Fibroblast of the aortic adventitia (primary cell): ENCODE measurements at regions not wholly inside any gene's neighbourhood (a gene's known extent, or its start where the extent isn't known, plus 50 kb on each side); places are given as distances from the start of the nearest gene placed in this dataset.

Experiments used
- DNase-seq: peaks from one replicate; pipeline ENCODE4 v3.0.0-alpha.2; 2010; ENCODE audit warnings: low read depth
- H3K4me3 ChIP-seq: 2 replicates; pipeline ENCODE4 v1.5.1; 2011; ENCODE audit warnings: low read depth, mild to moderate bottlenecking, control low read depth, low read length, moderate library complexity
- TF ChIP-seq, protein P1 (sequence below): IDR thresholded peaks from 2 replicates; pipeline ENCODE4 v1.5.1; 2011; ENCODE audit warnings: mild to moderate bottlenecking, low read length, control low read depth, inconsistent platforms; ENCODE audit not compliant: insufficient read depth

- DNase-seq: no peak
- TF ChIP-seq, protein P1, sequence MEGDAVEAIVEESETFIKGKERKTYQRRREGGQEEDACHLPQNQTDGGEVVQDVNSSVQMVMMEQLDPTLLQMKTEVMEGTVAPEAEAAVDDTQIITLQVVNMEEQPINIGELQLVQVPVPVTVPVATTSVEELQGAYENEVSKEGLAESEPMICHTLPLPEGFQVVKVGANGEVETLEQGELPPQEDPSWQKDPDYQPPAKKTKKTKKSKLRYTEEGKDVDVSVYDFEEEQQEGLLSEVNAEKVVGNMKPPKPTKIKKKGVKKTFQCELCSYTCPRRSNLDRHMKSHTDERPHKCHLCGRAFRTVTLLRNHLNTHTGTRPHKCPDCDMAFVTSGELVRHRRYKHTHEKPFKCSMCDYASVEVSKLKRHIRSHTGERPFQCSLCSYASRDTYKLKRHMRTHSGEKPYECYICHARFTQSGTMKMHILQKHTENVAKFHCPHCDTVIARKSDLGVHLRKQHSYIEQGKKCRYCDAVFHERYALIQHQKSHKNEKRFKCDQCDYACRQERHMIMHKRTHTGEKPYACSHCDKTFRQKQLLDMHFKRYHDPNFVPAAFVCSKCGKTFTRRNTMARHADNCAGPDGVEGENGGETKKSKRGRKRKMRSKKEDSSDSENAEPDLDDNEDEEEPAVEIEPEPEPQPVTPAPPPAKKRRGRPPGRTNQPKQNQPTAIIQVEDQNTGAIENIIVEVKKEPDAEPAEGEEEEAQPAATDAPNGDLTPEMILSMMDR: no peak
- H3K4me3 ChIP-seq: no peak overlapping the region
These were observed 62.2 kb upstream of the TP63 start for GRCh38 chr3:189568961-189569360.

GRCh38 chr3:189569473-189569872 lies 61.7 kb upstream of the TP63 start:
- DNase-seq: no peak
- no peak overlapping the region for H3K4me3 ChIP-seq
- TF ChIP-seq, protein P1: no peak

- TF ChIP-seq, protein P1: no peak
These were observed 60.3 kb upstream of the TP63 start for GRCh38 chr3:189570916-189571315.

GRCh38 chr3:189572249-189572648 lies 58.9 kb upstream of the TP63 start:
- H3K4me3 ChIP-seq: no peak overlapping the region
- TF ChIP-seq, protein P1: no peak
- peak; percentile 54 for DNase-seq

More at GRCh38 chr3:189570916-189571315, 60.3 kb upstream of the TP63 start:
- peak; percentile 25 for DNase-seq
- no peak overlapping the region for H3K4me3 ChIP-seq

GRCh38 chr3:189573004-189573403 lies 58.2 kb upstream of the TP63 start:
- no peak overlapping the region for H3K4me3 ChIP-seq
- TF ChIP-seq, protein P1: no peak
- DNase-seq: peak; percentile 10

DNA sequence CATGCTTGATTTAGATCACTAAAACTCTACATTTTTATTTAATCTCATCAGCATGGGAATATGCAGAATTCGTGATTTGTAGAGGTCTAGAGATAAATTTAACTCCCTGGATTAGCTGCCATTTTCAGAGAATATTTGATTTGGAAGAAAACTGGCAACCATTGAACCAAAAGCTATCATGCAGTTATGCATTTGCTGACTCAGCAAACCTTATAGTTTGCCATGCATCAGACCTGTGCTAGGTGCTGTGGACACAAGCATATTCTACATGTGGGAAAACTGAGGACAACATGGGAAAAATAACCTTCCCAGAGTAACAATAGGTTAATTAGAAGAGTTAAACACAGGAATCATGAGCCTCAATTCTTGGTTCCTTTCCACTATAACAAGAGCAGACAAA lies 54.7 kb upstream of the TP63 start:
- DNase-seq: no peak
- TF ChIP-seq, protein P1: no peak
- H3K4me3 ChIP-seq: no peak overlapping the region

DNA sequence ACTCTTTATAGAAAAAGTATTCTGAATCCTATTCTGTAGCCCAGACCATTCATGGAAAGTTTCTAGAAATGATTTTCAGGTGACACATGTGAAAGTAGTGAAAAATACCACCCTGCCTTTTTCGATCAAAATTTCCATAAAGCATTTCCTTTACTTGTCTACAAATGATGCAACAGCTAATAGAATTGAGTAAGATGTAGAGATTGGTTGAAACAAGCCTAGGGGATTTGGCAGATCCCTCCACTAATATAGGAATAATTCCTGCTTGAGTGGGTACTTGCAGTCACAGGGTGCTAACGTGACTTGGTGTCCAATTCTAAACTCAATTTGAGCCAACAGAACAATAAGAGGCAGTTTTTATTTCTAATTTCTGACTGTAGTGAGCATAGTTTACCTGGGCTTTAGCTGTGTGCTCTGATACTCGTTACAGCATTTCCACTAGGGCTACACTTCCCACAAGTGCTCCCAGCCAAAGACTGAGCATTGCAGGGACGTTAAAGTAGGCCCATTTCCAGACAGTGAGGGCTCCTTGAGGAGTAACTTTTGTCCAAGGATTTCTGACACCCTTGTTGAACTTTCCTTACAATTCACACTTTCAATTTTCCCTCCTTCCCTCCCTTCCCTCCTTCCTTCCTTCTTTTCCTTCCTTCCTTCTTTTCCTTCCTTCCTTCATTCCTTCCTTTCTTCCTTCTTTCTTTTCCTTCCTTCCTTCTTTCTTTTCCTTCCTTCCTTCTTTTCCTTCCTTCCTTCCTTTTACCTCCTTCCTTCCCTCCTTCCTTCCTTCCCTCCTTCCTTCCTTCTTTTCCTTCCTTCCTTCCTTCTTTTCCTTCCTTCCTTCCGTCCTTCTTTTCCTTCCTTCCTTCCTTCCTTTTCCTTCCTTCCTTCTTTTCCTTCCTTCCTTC lies 53.9 kb upstream of the TP63 start:
- no peak overlapping the region for H3K4me3 ChIP-seq
- TF ChIP-seq, protein P1: no peak
- no peak for DNase-seq
